ENCODE measurements at regions not wholly inside any gene's neighbourhood (a gene's known extent, or its start where the extent isn't known, plus 50 kb on each side); places are given as distances from the start of the nearest gene placed in this dataset.

DNA sequence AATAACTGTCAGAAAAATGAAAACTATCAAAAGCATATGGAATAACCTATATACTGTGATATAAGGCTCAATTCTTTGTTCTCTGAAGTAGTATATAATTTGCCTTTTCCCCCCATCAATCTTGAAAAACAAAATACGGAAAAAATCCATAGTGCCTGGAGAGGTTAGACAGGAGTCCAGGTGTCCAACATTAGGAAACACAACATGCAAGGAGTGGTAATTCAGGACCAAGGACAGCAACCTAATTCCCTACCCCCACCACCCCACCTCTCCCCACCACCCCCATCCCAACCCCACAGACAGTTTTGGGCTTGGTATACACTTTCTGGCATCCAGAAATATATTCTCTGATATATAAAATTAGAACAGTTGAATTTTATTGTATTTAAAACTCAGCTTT is 55.1 kb upstream of the SLC25A26 start:
- in situ Hi-C loops (cut with HindIII; ENCODE audit: low pct_ligation_motif_present, low pct_unique_long_range_greater_than_20kb, low sequenced_read_pairs), result no loop called here

DNA sequence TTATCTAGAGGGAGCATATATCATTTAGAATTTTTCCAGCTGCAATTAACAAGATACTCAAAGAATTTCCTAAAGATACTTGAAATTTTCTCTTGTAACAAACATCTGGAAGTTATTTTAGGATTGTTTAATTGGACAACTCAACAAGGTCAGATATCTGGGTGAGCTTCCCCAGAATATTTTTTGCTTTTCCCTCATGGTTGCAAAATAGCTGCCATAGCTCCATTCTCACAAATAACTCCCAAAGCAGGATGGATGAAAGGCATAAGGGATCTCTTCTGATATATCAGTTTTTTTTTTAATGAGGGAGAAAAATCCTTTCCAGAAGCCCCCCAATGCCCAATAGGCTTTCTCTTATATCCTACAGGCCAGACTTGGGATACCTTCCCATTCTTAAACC is 56.6 kb upstream of the SLC25A26 start:
- DNase-seq, result no peak
- in situ Hi-C loops (cut with HindIII; ENCODE audit: low pct_ligation_motif_present, low pct_unique_long_range_greater_than_20kb, low sequenced_read_pairs), result no loop called here

More for the DNA sequence above, 55.1 kb upstream of the SLC25A26 start:
- DNase-seq, result no peak

DNA sequence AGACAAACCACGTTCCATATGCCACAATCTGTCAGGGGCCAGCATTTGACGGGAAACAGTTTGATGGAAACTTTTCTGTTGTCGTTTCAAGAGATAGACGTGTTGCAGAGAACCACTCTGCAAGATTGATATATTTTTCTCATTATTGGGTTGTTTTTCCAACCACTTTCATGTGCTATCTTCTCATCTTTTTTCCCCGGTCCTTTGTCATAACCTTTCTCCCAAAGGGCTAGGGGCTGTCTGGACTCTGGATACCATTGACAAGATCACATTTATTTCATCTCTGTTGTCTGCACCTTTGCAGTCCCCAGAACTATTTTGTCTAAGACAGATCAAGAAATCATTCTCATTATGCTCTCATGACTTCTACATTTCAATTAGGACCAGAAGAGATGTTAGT is 57.6 kb upstream of the SLC25A26 start:
- DNase-seq, result no peak
- in situ Hi-C loops (cut with HindIII; ENCODE audit: low pct_ligation_motif_present, low pct_unique_long_range_greater_than_20kb, low sequenced_read_pairs), result no loop called here

- in situ Hi-C loops (cut with HindIII; ENCODE audit: low pct_ligation_motif_present, low pct_unique_long_range_greater_than_20kb, low sequenced_read_pairs), result no loop called here
Observed at GRCh38 chr3:66162766-66163165, 58.0 kb upstream of the SLC25A26 start.

GRCh38 chr3:66158933-66159683 is 61.7 kb upstream of the SLC25A26 start:
- in situ Hi-C loops (cut with HindIII; ENCODE audit: low pct_ligation_motif_present, low pct_unique_long_range_greater_than_20kb, low sequenced_read_pairs), result no loop called here
- no peak for DNase-seq

More at GRCh38 chr3:66162766-66163165, 58.0 kb upstream of the SLC25A26 start:
- DNase-seq, result no peak

- in situ Hi-C loops (cut with HindIII; ENCODE audit: low pct_ligation_motif_present, low pct_unique_long_range_greater_than_20kb, low sequenced_read_pairs), result no loop called here
- DNase-seq, result peak; percentile 33
Observed at GRCh38 chr3:66154444-66154861, 66.3 kb upstream of the SLC25A26 start.

GRCh38 chr3:66153481-66154443 is 67.0 kb upstream of the SLC25A26 start:
- in situ Hi-C loops (cut with HindIII; ENCODE audit: low pct_ligation_motif_present, low pct_unique_long_range_greater_than_20kb, low sequenced_read_pairs), result no loop called here
- DNase-seq, result peak; percentile 85

DNA sequence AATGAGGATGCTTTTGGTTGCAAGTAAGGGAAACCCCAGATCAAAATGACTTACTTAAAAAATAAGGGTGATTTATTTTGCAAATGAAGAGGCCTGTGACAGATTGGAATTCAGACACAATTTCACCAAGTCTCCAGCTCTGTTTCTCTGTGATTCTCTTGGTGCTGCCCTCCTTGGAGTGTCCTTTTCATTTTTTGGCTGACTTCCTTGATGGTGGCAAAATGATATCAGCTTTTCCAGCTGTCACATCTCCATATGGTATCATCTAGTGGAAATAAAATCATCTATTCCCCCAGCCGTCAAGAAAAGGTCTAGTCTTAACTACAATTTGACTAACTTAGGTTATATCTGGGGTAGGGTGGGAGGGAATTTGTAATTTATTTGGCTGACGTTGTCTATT is 68.5 kb upstream of the SLC25A26 start:
- no peak for DNase-seq
- in situ Hi-C loops (cut with HindIII; ENCODE audit: low pct_ligation_motif_present, low pct_unique_long_range_greater_than_20kb, low sequenced_read_pairs), result no loop called here

DNA sequence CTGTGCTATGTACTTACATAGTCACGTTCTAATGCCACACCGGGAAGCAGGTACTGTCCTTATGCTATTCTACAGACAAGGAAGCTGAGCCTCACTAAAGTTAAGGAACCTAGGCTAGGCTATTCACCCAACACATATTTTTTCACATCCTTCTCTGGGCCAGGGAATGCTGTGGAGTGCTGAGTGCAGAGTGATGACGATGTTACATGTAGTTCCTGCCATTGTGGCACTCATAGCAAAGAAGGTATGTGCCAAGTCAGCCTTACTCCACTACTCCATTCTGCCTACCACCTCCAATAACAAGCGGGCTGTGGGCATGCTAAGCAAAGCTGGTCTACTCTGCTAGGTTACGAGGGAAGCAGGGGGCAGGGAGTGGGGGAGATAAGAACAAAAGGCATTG is 69.8 kb upstream of the SLC25A26 start:
- no peak for DNase-seq
- in situ Hi-C loops (cut with HindIII; ENCODE audit: low pct_ligation_motif_present, low pct_unique_long_range_greater_than_20kb, low sequenced_read_pairs), result no loop called here

DNA sequence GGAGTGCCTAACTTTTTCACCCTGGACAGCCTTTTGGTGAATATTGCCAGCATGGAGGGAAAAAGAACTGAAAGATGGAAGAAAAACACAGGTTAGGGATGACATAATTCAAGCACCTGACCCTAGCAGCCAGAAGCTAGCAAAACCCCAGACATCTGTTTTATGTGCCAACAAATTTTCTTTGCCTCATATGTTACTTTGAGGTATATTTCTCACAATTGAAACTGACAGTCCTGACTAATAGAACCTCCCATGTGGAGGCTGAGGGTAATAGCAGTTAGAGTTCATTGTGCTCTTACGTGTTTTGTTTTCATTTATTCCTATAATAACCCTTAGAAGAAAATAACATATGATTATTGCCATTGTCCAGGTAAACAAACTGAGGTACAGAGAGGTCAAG is 71.5 kb upstream of the SLC25A26 start:
- in situ Hi-C loops (cut with HindIII; ENCODE audit: low pct_ligation_motif_present, low pct_unique_long_range_greater_than_20kb, low sequenced_read_pairs), result no loop called here

DNA sequence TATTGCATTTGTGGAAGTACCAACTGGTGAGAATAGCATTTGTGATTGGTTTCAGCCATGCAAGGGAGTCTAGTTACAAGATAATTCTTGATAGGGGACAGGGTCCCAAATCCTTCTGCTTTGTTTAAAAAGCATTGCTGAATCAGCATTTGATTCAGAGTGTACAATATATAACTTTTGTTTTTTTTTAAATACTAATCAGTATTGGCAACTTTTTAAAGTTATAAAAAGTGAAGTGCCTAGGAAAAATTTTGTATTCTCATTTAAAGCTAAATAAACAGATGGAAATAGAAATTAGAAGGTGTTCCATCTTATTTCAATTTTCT is 75.4 kb upstream of the SLC25A26 start:
- in situ Hi-C loops (cut with HindIII; ENCODE audit: low pct_ligation_motif_present, low pct_unique_long_range_greater_than_20kb, low sequenced_read_pairs), result no loop called here
- DNase-seq, result no peak

More for the DNA sequence above, 71.5 kb upstream of the SLC25A26 start:
- DNase-seq, result no peak

DNA sequence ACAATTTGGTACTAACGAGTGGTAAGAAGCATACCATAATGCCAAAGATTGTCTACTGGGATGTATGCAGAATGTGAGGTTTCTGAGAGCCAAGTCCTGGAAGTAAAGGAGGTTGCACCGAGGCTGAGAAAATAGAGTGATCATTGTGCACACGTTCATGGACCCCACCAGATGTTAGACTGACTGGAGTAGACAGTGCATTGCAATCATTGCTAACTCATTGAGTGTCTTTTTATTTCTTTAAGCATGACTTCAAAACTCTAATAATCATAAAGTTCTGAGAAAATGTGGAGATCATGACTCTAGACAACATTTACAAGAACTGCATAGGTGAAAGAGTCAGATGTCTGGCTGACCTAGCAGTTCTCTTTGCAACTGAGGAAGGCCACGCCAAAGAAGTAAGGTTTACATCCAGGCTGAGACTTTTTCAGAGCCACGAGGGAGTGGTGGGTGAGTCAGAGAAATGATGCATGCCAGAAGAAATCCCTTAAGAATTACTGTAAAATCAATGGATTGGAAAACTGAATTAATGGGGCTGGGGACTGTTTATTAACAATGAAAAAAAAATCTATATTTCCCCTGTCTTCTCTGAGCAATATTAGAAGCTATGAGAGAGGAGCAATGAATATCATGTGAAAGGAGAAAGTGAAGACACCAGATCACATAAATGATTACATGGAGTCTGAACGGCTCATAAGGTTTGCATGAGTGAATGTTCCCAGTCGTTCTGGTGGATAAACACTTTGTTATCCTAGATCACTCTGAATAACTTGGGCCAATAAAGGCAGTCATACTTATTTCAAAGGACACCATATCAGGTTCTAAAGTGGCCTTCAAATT is 76.0 kb upstream of the SLC25A26 start:
- in situ Hi-C loops (cut with HindIII; ENCODE audit: low pct_ligation_motif_present, low pct_unique_long_range_greater_than_20kb, low sequenced_read_pairs), result no loop called here
- peak; percentile 67 for DNase-seq

GRCh38 chr3:66142079-66142478 is 78.7 kb upstream of the SLC25A26 start:
- no peak for DNase-seq
- in situ Hi-C loops (cut with HindIII; ENCODE audit: low pct_ligation_motif_present, low pct_unique_long_range_greater_than_20kb, low sequenced_read_pairs), result no loop called here

DNA sequence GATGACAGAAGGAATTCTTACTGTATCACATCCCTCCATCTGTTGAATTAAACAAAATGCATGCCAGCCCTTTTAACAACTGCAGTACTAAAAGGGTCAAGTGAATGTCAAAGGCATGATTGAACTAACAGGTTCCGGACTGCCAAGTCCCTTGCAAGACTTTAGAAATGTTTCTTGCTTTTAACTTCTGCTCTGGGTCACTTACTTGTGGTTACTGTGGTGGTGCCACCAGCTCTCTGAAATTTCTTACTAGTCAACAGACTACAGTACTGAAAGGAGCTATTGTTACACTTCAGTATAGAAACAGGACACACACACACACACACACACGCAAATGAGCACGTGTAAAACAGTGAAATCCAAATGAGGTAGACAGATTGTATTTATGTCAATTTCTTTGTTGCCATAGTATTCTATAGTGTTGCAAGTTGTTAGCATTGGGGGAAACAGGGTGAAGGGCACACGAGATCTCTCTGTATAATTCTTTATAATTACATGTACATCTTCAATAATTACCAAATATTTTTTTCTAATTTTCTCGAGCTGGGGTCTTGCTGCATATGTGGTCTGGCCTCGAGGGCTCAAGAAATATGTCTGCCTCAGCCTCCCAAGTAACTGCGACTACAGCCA is 79.9 kb upstream of the SLC25A26 start:
- DNase-seq, result no peak
- in situ Hi-C loops (cut with HindIII; ENCODE audit: low pct_ligation_motif_present, low pct_unique_long_range_greater_than_20kb, low sequenced_read_pairs), result no loop called here

- in situ Hi-C loops (cut with HindIII; ENCODE audit: low pct_ligation_motif_present, low pct_unique_long_range_greater_than_20kb, low sequenced_read_pairs), result no loop called here
- no peak for DNase-seq
Observed at GRCh38 chr3:66140106-66140505, 80.7 kb upstream of the SLC25A26 start.

DNA sequence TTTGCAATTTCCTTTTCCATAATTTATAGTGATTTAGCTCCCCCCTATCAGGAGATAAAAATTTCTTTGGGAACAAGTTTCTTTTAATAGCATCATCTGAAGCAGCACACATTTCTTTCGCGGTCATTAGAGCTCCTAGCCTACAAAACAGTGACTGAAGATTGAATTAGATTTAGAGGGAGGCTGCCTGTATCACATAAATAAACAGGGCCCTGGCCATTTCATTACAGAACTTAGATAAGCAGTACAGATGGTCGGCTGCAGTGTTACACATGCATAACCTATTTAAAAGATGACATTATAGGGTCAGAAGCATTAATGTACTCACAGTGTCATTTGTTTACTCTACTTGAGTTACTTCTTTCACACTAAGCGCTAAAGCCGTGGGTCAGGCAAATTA is 81.4 kb upstream of the SLC25A26 start:
- in situ Hi-C loops (cut with HindIII; ENCODE audit: low pct_ligation_motif_present, low pct_unique_long_range_greater_than_20kb, low sequenced_read_pairs), result no loop called here

DNA sequence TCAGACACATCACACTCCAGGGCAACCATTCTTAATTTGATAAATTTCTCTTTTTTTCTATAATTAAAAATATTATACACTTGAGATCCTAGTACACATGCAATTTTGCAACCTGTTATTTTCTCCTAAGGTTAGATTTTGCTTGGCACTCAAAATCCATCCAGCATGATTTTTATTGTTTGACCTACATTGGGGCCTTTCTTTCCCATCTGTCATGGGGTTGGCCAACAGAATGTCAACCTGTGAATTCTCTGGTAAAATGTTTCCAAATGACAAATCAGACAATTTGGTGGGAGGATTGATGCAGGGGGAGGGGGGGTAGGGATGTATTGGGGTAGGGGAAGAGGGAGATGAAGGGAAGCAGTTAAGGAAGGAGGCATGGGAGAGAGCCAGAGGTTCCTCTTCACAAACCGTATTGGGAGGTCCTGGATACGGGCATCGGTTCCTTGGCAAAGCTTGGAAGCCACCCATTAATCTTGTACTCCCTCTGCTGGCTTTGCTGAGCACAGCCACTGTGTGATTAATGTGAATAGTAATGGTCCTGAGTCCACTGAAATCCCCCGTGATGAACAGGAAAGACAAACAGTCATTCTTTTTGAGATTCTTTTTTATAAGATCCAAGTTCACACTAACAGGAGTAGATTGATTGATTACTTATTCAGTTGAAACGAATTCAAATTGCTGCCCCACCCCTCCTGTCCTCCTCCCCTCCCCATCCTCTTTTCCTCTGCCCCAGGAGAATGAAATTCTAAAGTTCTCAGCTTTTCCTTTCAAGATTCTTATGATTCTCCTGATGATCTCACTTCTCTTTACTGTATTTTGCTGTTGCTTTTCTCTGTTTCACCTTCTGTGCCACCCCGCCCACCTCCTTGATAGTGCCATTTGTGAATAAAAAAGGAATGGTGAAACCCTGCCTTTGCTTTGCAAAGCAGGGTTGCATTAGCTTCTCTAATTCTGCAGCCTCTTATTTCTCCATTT is 82.2 kb upstream of the SLC25A26 start:
- in situ Hi-C loops (cut with HindIII; ENCODE audit: low pct_ligation_motif_present, low pct_unique_long_range_greater_than_20kb, low sequenced_read_pairs), result no loop called here
- peak; percentile 72 for DNase-seq

More for the DNA sequence above, 81.4 kb upstream of the SLC25A26 start:
- DNase-seq, result no peak

Data from ACHN (cell line).